22Rv1 (cell line): ENCODE measurements at regions not wholly inside any gene's neighbourhood (a gene's known extent, or its start where the extent isn't known, plus 50 kb on each side); places are given as distances from the start of the nearest gene placed in this dataset.

Experiments used
- CTCF ChIP-seq: fragments of 450-650 bp; IDR thresholded peaks from 2 replicates; pipeline ENCODE4 v1.5.1; 2017; ENCODE audit warnings: mild to moderate bottlenecking
- ZFX ChIP-seq: fragments of 450-650 bp; IDR thresholded peaks from 2 replicates; pipeline ENCODE4 v1.6.1; 2017; ENCODE audit warnings: antibody characterized with exemption, borderline replicate concordance

GRCh38 chr2:212692466-212692865 lies 153.9 kb upstream of the ERBB4 start:
- TF ChIP-seq CTCF (no peak), ZFX (no peak)
